HG02678 (cell line): ENCODE measurements at regions not wholly inside any gene's neighbourhood (a gene's known extent, or its start where the extent isn't known, plus 50 kb on each side); places are given as distances from the start of the nearest gene placed in this dataset.
"Not testable (repeated sequence)": the region's sequence is repeated elsewhere in the genome, so short reads cannot be mapped to it uniquely, and the experiment has no call there.

ENCODE experiments used
- ATAC-seq: cut with Tn5 transposase; IDR thresholded peaks from one replicate; pipeline ENCODE4 v1.9.1; 2021; ENCODE audit warnings: mild to moderate bottlenecking, moderate library complexity; ENCODE audit not compliant: unreplicated experiment

DNA sequence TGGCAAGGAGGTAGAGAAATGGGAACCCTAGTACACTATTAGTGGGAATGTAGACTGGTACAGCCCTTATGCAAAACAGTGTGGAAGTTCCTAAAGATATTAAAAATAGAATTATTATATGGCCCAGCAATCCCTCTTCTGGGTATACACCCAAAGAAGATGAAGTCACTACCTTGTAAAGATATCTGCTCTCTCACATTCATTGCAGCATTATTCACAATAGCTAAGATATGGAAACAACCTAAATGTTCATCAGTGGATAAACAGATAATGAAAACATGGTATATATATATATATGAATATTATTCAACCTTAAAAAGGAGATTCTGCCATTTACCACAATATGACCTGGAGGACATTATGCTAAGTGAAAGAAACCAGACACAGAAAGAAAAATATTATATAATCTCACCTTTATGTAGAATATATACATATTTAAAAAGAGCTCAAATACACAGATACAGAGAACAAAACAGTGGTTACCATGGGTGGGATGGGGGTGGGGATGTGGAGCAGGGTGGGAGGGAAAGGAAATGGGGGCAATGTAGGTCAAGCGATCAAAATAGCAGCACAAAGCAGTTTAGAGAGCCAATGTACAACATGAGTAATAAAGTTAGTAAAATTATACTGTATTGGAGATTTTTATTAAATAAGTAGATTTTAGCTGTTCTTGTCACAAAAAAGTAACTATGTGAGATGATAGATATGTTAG lies 138.6 kb downstream of the SPRY1 start:
- no peak for ATAC-seq

DNA sequence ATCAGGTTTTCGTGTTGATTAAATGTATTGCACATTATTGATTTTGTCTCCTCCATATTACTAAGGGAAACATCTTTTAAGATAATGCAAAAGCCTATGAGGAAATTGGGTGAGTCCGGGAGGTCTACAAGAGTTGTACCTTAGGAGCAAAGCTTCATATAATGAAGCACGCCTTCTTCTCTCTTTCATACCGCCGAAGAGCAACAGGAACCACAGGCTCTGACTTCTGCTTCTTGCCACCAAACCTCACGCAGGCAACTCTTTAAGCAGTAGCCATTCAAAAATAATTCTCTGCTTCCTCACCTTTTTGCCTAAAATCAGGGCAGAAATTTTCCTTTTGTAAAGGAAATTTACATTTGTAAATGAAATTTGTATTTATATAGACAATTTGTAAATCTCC lies 139.6 kb downstream of the SPRY1 start:
- ATAC-seq = peak; percentile 48

- ATAC-seq = not testable (repeated sequence)
These were observed 141.4 kb downstream of the SPRY1 start for GRCh38 chr4:123537906-123538402.

DNA sequence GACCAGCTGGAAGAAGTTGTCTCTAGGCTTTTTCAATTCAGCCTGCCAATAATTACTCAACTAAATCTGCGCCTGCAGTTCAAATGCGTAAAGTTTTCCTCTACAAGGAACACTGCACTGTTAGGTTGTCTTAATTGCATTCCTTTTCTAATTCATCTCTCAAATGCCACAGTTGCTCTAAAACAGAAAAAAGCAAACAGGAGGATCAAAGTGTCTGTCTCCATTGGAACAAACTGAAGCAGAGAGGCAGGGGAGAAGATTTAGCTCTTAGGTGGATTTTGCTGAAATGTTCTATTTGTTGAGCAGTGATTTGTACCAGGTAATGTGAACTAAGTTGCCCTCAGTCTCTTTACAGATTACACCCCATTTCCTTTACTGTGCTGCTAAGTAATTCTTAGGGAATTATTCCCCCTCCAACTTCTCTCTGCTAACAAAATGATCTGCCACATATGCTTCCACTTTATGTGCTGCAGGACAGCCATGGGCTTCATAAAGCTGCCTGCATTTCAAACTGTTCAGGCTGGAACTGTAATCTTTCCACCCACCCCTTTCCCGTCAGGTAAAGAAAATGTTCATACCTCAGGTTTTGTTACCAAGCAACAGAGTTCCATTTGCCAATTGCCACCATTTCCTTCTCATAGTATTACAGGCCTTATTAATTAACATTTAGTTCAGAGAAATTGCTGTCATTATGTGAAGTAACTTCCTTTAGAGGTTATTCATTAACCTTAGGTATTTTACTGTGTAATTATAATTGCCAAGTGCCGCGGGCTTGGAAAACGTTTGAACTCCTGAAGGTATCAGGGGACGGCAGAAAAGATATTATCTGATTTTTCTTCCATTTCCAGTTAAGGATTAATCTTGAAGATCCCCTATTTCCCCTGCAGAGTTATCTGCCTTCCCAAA lies 149.3 kb downstream of the SPRY1 start:
- no peak for ATAC-seq

GRCh38 chr4:123546573-123547060 lies 150.0 kb downstream of the SPRY1 start:
- no peak for ATAC-seq

DNA sequence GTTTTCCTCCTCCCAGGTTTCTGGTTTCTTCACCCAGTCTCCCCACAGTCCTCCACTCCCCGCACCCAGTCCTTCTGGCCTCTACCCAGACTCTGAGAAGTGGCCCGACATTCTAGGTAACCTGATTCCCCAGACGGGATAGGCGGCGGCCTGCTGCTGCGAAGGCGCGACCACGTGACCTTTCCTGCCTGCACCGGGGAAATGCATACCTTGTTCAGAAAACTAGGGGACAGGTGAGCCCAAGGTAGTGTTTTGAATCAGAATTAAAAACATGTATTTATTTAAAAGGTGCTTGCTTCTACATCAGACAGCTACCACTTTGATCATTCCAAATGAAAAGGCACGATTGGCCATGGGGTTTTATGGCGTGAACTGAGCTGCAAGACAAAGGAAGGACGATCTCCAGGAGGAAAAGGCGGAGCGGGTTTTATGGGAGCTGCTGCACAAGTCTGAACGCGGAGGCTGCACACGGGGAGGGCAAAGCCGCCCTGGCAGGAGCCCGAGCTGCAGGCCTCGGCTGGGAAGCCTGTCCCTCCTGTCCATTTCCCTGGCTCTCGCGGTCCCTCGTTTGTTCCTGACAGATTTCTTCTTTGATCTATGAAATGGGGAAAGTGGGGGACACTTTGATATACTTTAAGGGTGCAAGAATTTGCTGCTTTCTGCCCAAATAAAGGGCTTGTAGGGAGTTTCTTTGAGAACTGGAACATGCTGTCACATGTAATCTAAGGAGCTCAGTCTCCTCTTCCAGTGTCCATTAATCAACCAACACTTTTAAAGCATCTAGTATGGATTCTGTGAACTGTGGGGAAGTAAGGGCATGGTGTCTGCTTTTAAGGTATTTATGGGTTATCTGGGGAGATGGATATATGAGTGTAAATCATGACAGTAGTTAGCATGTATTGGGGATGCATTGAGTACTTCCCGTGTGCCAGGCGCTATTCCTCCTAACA lies 150.9 kb downstream of the SPRY1 start:
- ATAC-seq = no peak

DNA sequence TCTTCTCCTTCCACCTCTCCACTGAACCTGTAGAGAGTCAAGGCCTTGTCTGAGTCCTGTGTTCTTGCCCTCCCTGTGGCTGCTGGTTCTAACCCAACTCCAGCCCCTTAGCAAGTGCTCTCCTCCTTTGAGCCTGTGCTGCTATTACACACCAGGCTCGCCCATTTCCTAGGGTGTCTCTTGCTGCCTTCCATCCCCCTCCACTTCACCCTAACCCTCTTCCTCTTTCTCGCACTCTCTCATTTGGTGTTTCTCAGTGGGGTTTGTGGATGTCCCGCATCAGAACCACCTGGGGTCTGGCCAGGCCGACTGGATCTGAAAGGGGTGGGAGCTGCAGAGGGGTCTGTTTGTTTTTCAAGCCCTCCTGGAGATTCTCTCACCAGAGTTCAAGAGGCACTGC lies 156.7 kb downstream of the SPRY1 start:
- ATAC-seq = no peak

- no peak for ATAC-seq
These were observed 157.4 kb downstream of the SPRY1 start for GRCh38 chr4:123553733-123554637.

DNA sequence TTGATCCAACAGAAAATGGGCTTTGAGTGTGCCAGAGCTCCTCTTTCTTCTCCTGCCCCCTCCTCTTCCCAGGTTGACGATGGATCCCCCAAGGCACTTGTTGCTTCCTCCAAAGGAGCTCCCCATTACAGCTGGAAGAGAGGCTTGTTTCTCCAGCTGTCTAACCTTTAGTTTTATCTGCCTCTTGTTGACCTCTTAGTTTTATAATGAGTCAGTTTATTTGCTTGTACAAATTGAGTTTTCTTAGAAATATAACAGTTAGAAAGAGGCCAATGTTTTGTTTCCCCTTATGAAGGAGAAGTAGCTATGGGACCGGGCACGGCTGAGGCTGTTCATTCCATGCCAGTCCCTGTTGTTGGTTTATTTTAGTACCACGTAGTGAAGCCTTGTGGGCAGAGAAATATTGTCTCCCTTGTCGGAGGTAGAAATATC lies 158.2 kb downstream of the SPRY1 start:
- ATAC-seq = no peak

- ATAC-seq = no peak
These were observed 158.7 kb downstream of the SPRY1 start for GRCh38 chr4:123555233-123555806.

- no peak for ATAC-seq
These were observed 159.2 kb downstream of the SPRY1 start for GRCh38 chr4:123555807-123556273.

DNA sequence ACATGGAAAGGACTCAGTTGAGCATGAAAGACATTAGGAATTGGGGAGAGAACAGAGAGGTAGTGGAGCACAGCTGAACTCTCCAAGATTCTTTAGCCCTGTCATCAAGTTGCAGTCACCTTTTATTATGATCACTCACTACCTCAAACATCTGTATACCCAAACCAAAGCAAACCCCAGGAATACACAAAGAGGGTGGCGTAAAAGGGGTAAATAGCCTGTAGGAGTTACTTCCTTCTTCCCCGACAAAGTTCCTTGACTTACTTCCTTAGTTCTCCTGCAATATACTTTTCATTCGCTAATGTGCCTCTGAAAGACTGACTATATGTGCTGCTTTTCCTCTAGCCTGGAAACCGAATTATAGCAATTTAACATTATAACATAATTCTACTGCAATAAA lies 159.9 kb downstream of the SPRY1 start:
- ATAC-seq = no peak

GRCh38 chr4:123557857-123558536 lies 161.4 kb downstream of the SPRY1 start:
- ATAC-seq = no peak

DNA sequence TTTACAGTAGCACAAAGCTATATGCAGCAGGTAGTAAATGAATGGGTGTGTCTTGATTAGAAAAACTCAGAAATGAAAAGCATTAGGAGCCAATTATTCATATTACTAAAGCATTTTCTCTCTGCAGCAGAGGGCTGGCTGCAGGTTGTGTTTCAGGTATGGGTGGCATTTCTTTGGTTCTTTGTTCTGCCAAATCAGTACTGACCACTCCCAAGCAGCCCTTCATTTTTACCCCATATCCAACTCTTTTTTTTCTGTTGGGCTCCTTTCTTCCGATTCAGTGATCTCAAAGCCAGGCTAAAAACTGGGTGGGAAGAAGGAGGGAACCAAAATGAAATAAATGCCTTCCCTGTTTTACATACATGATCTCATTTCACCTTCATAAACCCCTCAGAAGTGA lies 162.3 kb downstream of the SPRY1 start:
- no peak for ATAC-seq

DNA sequence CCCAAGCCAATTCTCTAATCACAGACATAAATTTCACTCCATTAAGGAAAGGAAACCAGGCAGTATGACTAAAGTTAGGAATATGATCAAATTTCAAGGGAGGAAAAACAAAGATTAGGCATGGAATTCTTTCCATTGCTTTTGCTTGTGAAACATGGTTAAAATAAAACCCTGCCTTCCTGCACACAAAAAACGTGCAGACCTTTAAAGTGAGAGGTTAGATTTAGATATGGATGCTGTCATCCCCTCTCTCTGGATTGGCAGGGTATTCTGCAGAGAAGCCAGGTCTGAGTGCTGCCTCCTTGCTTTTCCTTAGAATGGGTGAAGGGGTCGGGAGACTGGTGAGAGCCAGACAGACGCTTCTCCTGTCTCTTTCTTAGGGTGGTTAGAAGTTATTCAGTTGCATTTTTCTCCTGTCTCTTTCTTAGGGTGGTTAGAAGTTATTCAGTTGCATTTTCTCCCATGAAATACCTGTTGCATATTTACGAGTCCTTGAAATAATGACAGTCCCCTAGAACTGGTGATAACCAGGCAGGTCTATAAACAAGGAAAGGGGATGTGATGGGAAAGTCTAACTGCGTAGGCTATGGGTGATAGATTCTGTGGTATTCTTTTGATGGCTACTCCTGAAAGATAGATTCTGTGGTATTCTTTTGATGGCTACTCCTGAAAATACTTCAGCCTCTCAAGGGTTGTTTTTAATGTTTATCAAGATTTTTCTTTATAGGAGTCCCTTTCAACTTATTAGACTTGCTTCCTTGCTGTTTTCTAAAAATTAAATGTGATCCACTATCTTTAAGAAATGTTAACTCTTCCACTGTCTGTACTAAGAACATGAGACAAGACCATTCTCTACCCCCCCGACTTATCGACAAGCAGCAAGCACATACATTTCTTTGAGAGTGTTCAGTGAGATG lies 163.6 kb downstream of the SPRY1 start:
- no peak for ATAC-seq

- no peak for ATAC-seq
These were observed 164.9 kb downstream of the SPRY1 start for GRCh38 chr4:123561525-123561924.

- ATAC-seq = no peak
These were observed 166.6 kb downstream of the SPRY1 start for GRCh38 chr4:123562994-123563750.
